ENCODE measurements at regions not wholly inside any gene's neighbourhood (a gene's known extent, or its start where the extent isn't known, plus 50 kb on each side); places are given as distances from the start of the nearest gene placed in this dataset.

- no peak overlapping the region for H3K4me3 ChIP-seq (replicated peaks; ENCODE audit: low read depth, low read length)
- TF ChIP-seq CTCF (IDR thresholded peaks at IDR 0.05; ENCODE audit: low read length, missing control alignments), result no peak
- no peak for DNase-seq (ENCODE audit: low read depth)
These were observed 888.0 kb downstream of the PCDH18 start for GRCh38 chr4:136644279-136644678.

GRCh38 chr4:136643416-136643815 lies 888.9 kb downstream of the PCDH18 start:
- no peak for DNase-seq (ENCODE audit: low read depth)
- TF ChIP-seq CTCF (IDR thresholded peaks at IDR 0.05; ENCODE audit: low read length, missing control alignments), result no peak

GRCh38 chr4:136637071-136637777 lies 895.1 kb downstream of the PCDH18 start:
- TF ChIP-seq CTCF (IDR thresholded peaks at IDR 0.05; ENCODE audit: low read length, missing control alignments), result peak; percentile 47
- peak; percentile 18 for DNase-seq (ENCODE audit: low read depth)
- H3K4me3 ChIP-seq (replicated peaks; ENCODE audit: low read depth, low read length), result no peak overlapping the region

More at GRCh38 chr4:136643416-136643815, 888.9 kb downstream of the PCDH18 start:
- no peak overlapping the region for H3K4me3 ChIP-seq (replicated peaks; ENCODE audit: low read depth, low read length)

- DNase-seq (ENCODE audit: low read depth), result no peak
- TF ChIP-seq CTCF (IDR thresholded peaks at IDR 0.05; ENCODE audit: low read length, missing control alignments), result no peak
- no peak overlapping the region for H3K4me3 ChIP-seq (replicated peaks; ENCODE audit: low read depth, low read length)
These were observed 896.1 kb downstream of the PCDH18 start for GRCh38 chr4:136636155-136636554.

- no peak overlapping the region for H3K4me3 ChIP-seq (replicated peaks; ENCODE audit: low read depth, low read length)
- TF ChIP-seq CTCF (IDR thresholded peaks at IDR 0.05; ENCODE audit: low read length, missing control alignments), result no peak
- no peak for DNase-seq (ENCODE audit: low read depth)
These were observed 898.2 kb downstream of the PCDH18 start for GRCh38 chr4:136634121-136634520.

GRCh38 chr4:136599890-136600289 lies 932.4 kb downstream of the PCDH18 start:
- no peak overlapping the region for H3K4me3 ChIP-seq (replicated peaks; ENCODE audit: low read depth, low read length)
- TF ChIP-seq CTCF (IDR thresholded peaks at IDR 0.05; ENCODE audit: low read length, missing control alignments), result no peak
- no peak for DNase-seq (ENCODE audit: low read depth)

GRCh38 chr4:136590440-136590839 lies 941.9 kb downstream of the PCDH18 start:
- no peak for TF ChIP-seq CTCF (IDR thresholded peaks at IDR 0.05; ENCODE audit: low read length, missing control alignments)
- no peak for DNase-seq (ENCODE audit: low read depth)
- H3K4me3 ChIP-seq (replicated peaks; ENCODE audit: low read depth, low read length), result no peak overlapping the region

Measured in fibroblast of pulmonary artery (primary cell).